Neuronal stem cell (in vitro differentiated cells): ENCODE measurements at regions not wholly inside any gene's neighbourhood (a gene's known extent, or its start where the extent isn't known, plus 50 kb on each side); places are given as distances from the start of the nearest gene placed in this dataset.

Source experiments
- DNase-seq: peaks from one replicate; pipeline ENCODE4 v3.0.0-alpha.2; 2013; ENCODE audit warnings: low spot score
- H2AFZ ChIP-seq: one replicate; pipeline ENCODE4 v1.6.1; 2013; ENCODE audit warnings: mild to moderate bottlenecking, low read length, inconsistent platforms
- H2AK5ac ChIP-seq: 2 replicates; pipeline ENCODE4 v1.6.1; 2013; ENCODE audit warnings: low read depth, mild to moderate bottlenecking, inconsistent platforms, low read length, moderate library complexity, mixed read lengths
- H2BK120ac ChIP-seq: 2 replicates; pipeline ENCODE4 v1.6.1; 2013; ENCODE audit warnings: low read depth, mild to moderate bottlenecking, inconsistent platforms, low read length, moderate library complexity, mixed read lengths
- H2BK12ac ChIP-seq: one replicate; pipeline ENCODE4 v1.6.1; 2013; ENCODE audit warnings: low read length, inconsistent platforms
- H2BK15ac ChIP-seq: 2 replicates; pipeline ENCODE4 v1.6.1; 2013; ENCODE audit warnings: mild to moderate bottlenecking, low read length, inconsistent platforms, mixed read lengths
- H2BK5ac ChIP-seq: one replicate; pipeline ENCODE4 v1.6.1; 2013; ENCODE audit warnings: inconsistent platforms, mild to moderate bottlenecking, low read length, moderate library complexity
- H3K14ac ChIP-seq: one replicate; pipeline ENCODE4 v1.6.1; 2013; ENCODE audit warnings: low read length, inconsistent platforms
- H3K18ac ChIP-seq: 2 replicates; pipeline ENCODE4 v1.6.1; 2013; ENCODE audit warnings: low read length, inconsistent platforms
- H3K23ac ChIP-seq: 2 replicates; pipeline ENCODE4 v1.6.1; 2013; ENCODE audit warnings: low read depth, mild to moderate bottlenecking, mixed read lengths, low read length, inconsistent platforms; ENCODE audit not compliant: poor library complexity
- H3K27ac ChIP-seq: replicated peaks from 3 replicates; pipeline ENCODE4 v1.5.1; 2013; ENCODE audit warnings: low read length, inconsistent platforms
- H3K27me3 ChIP-seq, 3 experiments: 2 replicates each; pipeline ENCODE4 v1.6.1; 2013; ENCODE audit warnings: low read length in 3 of 3, mild to moderate bottlenecking in 2 of 3, inconsistent platforms in 1 of 3, low read depth in 1 of 3, mixed read lengths in 1 of 3, moderate library complexity in 1 of 3; ENCODE audit not compliant: control insufficient read depth in 3 of 3, insufficient read depth in 3 of 3
- H3K36me3 ChIP-seq, 2 donors: replicated peaks in 1 of 2; 2 replicates each; pipeline ENCODE4 v1.6.1; 2013; ENCODE audit warnings: low read length in 2 of 2; ENCODE audit not compliant: control insufficient read depth in 2 of 2, insufficient read depth in 2 of 2
- H3K4ac ChIP-seq: 2 replicates; pipeline ENCODE4 v1.6.1; 2013; ENCODE audit warnings: inconsistent platforms, mild to moderate bottlenecking, low read length, moderate library complexity
- H3K4me1 ChIP-seq, 2 donors: 1 replicate in 1 of 2; 2 replicates in 1 of 2; pipeline ENCODE4 v1.6.1; 2013; ENCODE audit warnings: low read length in 2 of 2, low read depth in 1 of 2; ENCODE audit not compliant: control insufficient read depth in 2 of 2, insufficient read depth in 1 of 2
- H3K4me2 ChIP-seq: one replicate; pipeline ENCODE4 v1.6.1; 2013; ENCODE audit warnings: mild to moderate bottlenecking, low read length, inconsistent platforms; ENCODE audit not compliant: insufficient read depth, poor library complexity, severe bottlenecking
- H3K4me3 ChIP-seq, 2 donors: 2 replicates each; pipeline ENCODE4 v1.5.1; 2013; ENCODE audit warnings: low read length in 2 of 2, mild to moderate bottlenecking in 2 of 2, inconsistent platforms in 1 of 2, moderate library complexity in 1 of 2
- H3K79me1 ChIP-seq: one replicate; pipeline ENCODE4 v1.6.1; 2013; ENCODE audit warnings: low read depth, mild to moderate bottlenecking, inconsistent platforms, low read length, moderate library complexity
- H3K9ac ChIP-seq: one replicate; pipeline ENCODE4 v1.6.1; 2013; ENCODE audit warnings: mild to moderate bottlenecking, low read depth, low read length, inconsistent platforms; ENCODE audit not compliant: poor library complexity
- H3K9me3 ChIP-seq, 2 donors: replicated peaks in 1 of 2; 2 replicates each; pipeline versions ENCODE3 to v1.6.1; 2013; ENCODE audit warnings: low read length in 2 of 2, mild to moderate bottlenecking in 2 of 2, inconsistent platforms in 1 of 2, low read depth in 1 of 2, mixed read lengths in 1 of 2, moderate library complexity in 1 of 2; ENCODE audit not compliant: control insufficient read depth in 2 of 2, insufficient read depth in 1 of 2
- H4K8ac ChIP-seq: one replicate; pipeline ENCODE4 v1.6.1; 2013; ENCODE audit warnings: low read depth, mild to moderate bottlenecking, inconsistent platforms, low read length, moderate library complexity
- H4K91ac ChIP-seq: one replicate; pipeline ENCODE4 v1.6.1; 2013; ENCODE audit warnings: low read length, low read depth, mild to moderate bottlenecking, inconsistent platforms; ENCODE audit not compliant: poor library complexity
- WGBS, 2 donors: extraction: QIAGEN DNeasy Blood & Tissue Kit; methylation state at CpG; one replicate each; pipeline ENCODE4 v1.1.7; 2013; ENCODE audit warnings: missing lambda C conversion rate in 2 of 2, mixed read lengths in 1 of 2; ENCODE audit not compliant: insufficient read length in 2 of 2, insufficient replicate concordance in 1 of 2; ENCODE audit errors: extremely low coverage in 2 of 2; 5-methylcytosine and 5-hydroxymethylcytosine counted together

- no peaks in the 10 kb centered on the region for H3K4me1 ChIP-seq
- no peak overlapping the region for H3K4me3 ChIP-seq
- peaks cover 0 to 3% of the 10 kb centered on the region in 2 donors for H3K9me3 ChIP-seq
- H3K4me2 ChIP-seq: no peak overlapping the region
- H3K14ac ChIP-seq: no peak overlapping the region
- no peak overlapping the region for H2BK15ac ChIP-seq
- no peak overlapping the region for H2BK12ac ChIP-seq
- no peaks in the 10 kb centered on the region for H3K79me1 ChIP-seq
- no peak for DNase-seq
- H4K91ac ChIP-seq: no peak overlapping the region
- H2AK5ac ChIP-seq: no peak overlapping the region
- H4K8ac ChIP-seq: no peak overlapping the region
- H3K9ac ChIP-seq: no peak overlapping the region
- no peak overlapping the region for H3K18ac ChIP-seq
- no CpG with 5 or more reads among the region's 1 CpG for WGBS, 2 donors
- no peak overlapping the region for H2BK120ac ChIP-seq
- H3K4ac ChIP-seq: no peak overlapping the region
- no peaks in the 10 kb centered on the region for H3K27me3 ChIP-seq
- H3K23ac ChIP-seq: no peak overlapping the region
- no peak overlapping the region for H2AFZ ChIP-seq
- no peaks in the 10 kb centered on the region for H3K36me3 ChIP-seq
- no peak overlapping the region for H3K27ac ChIP-seq
- no peak overlapping the region for H2BK5ac ChIP-seq
Observed at GRCh38 chr4:137345597-137345996, 186.7 kb downstream of the PCDH18 start.

GRCh38 chr4:137343221-137343620 is 189.1 kb downstream of the PCDH18 start:
- H2BK120ac ChIP-seq: no peak overlapping the region
- H3K23ac ChIP-seq: no peak overlapping the region
- DNase-seq: no peak
- no peaks in the 10 kb centered on the region for H3K27me3 ChIP-seq
- H3K18ac ChIP-seq: no peak overlapping the region
- no peak overlapping the region for H2BK5ac ChIP-seq
- H3K4me3 ChIP-seq: no peak overlapping the region
- no peaks in the 10 kb centered on the region for H3K4me1 ChIP-seq
- no peaks in the 10 kb centered on the region for H3K36me3 ChIP-seq
- H3K79me1 ChIP-seq: no peaks in the 10 kb centered on the region
- no peak overlapping the region for H4K91ac ChIP-seq
- no peak overlapping the region for H3K14ac ChIP-seq
- peaks cover 0 to 3% of the 10 kb centered on the region in 2 donors for H3K9me3 ChIP-seq
- H2BK12ac ChIP-seq: no peak overlapping the region
- H3K4me2 ChIP-seq: no peak overlapping the region
- no peak overlapping the region for H4K8ac ChIP-seq
- H2BK15ac ChIP-seq: no peak overlapping the region
- H2AFZ ChIP-seq: no peak overlapping the region
- no peak overlapping the region for H3K27ac ChIP-seq
- whole genome bisulfite sequencing, 2 donors: no CpG with 5 or more reads among the region's 8 CpGs
- H2AK5ac ChIP-seq: no peak overlapping the region
- H3K9ac ChIP-seq: no peak overlapping the region
- no peak overlapping the region for H3K4ac ChIP-seq

- Histone ChIP-seq H4K91ac (no peak overlapping the region), H2BK120ac (no peak overlapping the region), H2BK12ac (no peak overlapping the region), H2AFZ (no peak overlapping the region), H2BK5ac (no peak overlapping the region), H3K4me1 (no peaks in the 10 kb centered on the region), H4K8ac (no peak overlapping the region), H3K4me3 (no peak overlapping the region), H3K36me3 (no peaks in the 10 kb centered on the region), H3K27me3 (no peaks in the 10 kb centered on the region), H2AK5ac (no peak overlapping the region), H3K4ac (no peak overlapping the region), H3K18ac (no peak overlapping the region), H3K9me3 (no peaks in the 10 kb centered on the region), H3K23ac (no peak overlapping the region), H3K14ac (no peak overlapping the region), H3K27ac (no peak overlapping the region), H3K4me2 (no peak overlapping the region), H3K79me1 (no peaks in the 10 kb centered on the region), H3K9ac (no peak overlapping the region), H2BK15ac (no peak overlapping the region)
- WGBS, 2 donors: no CpG with 5 or more reads among the region's 1 CpG
- DNase-seq: no peak
Observed at GRCh38 chr4:137333031-137333430, 199.3 kb downstream of the PCDH18 start.

- Histone ChIP-seq H2BK5ac (no peak overlapping the region), H3K36me3 (no peaks in the 10 kb centered on the region), H3K27ac (no peak overlapping the region), H3K4me1 (no peaks in the 10 kb centered on the region), H3K18ac (no peak overlapping the region), H3K9me3 (no peaks in the 10 kb centered on the region), H2BK12ac (no peak overlapping the region), H3K14ac (no peak overlapping the region), H2AK5ac (no peak overlapping the region), H2BK120ac (no peak overlapping the region), H3K4ac (no peak overlapping the region), H2AFZ (no peak overlapping the region), H4K91ac (no peak overlapping the region), H3K79me1 (no peaks in the 10 kb centered on the region), H4K8ac (no peak overlapping the region), H3K4me2 (no peak overlapping the region), H3K27me3 (no peaks in the 10 kb centered on the region), H3K23ac (no peak overlapping the region), H3K4me3 (no peak overlapping the region), H3K9ac (no peak overlapping the region), H2BK15ac (no peak overlapping the region)
- DNase-seq: no peak
- no CpG with 5 or more reads among the region's 3 CpGs for WGBS, 2 donors
Observed at GRCh38 chr4:137312257-137312656, 220.0 kb downstream of the PCDH18 start.
